ENCODE measurements at regions not wholly inside any gene's neighbourhood (a gene's known extent, or its start where the extent isn't known, plus 50 kb on each side); places are given as distances from the start of the nearest gene placed in this dataset.

- no peaks in the 10 kb centered on the region for H3K79me2 ChIP-seq (ENCODE audit: control insufficient read depth, low read length)
- H4K20me1 ChIP-seq (ENCODE audit: control insufficient read depth, insufficient read depth, low read depth, low read length) = no peaks in the 10 kb centered on the region
- no peak overlapping the region for H3K4me2 ChIP-seq (ENCODE audit: low read length)
- H3K4me1 ChIP-seq (ENCODE audit: control insufficient read depth, low read length) = no peaks in the 10 kb centered on the region
- H3F3A ChIP-seq (ENCODE audit: control insufficient read depth, insufficient read depth) = no peaks in the 10 kb centered on the region
- H3K36me3 ChIP-seq (ENCODE audit: control insufficient read depth, low read length) = no peaks in the 10 kb centered on the region
- no peaks in the 10 kb centered on the region for H3K27me3 ChIP-seq (ENCODE audit: control insufficient read depth, low read length)
- H3K4me3 ChIP-seq (ENCODE audit: low read length) = no peak overlapping the region
- no peaks in the 10 kb centered on the region for H3K9me3 ChIP-seq (ENCODE audit: control insufficient read depth, insufficient read depth, low read length)
- no peaks in the 10 kb centered on the region for H3K9me2 ChIP-seq (replicated peaks; ENCODE audit: control insufficient read depth, low read length)
- H3K27ac ChIP-seq (ENCODE audit: low read depth, low read length) = no peak overlapping the region
- TF ChIP-seq CTCF (IDR thresholded peaks at IDR 0.05; ENCODE audit: low read depth, low read length, poor library complexity, severe bottlenecking) (no peak), EZH2phosphoT487 (IDR thresholded peaks at IDR 0.05; ENCODE audit: borderline replicate concordance, low read length) (no peak)
Measured at GRCh38 chr2:234328444-234328990, 168.4 kb downstream of the ARL4C start.

GRCh38 chr2:234326694-234327093, 170.2 kb downstream of the ARL4C start:
- Histone ChIP-seq H3K36me3 (ENCODE audit: control insufficient read depth, low read length) (no peaks in the 10 kb centered on the region), H3K79me2 (ENCODE audit: control insufficient read depth, low read length) (no peaks in the 10 kb centered on the region), H4K20me1 (ENCODE audit: control insufficient read depth, insufficient read depth, low read depth, low read length) (no peaks in the 10 kb centered on the region), H3K4me2 (ENCODE audit: low read length) (no peak overlapping the region), H3K4me3 (ENCODE audit: low read length) (no peak overlapping the region), H3F3A (ENCODE audit: control insufficient read depth, insufficient read depth) (no peaks in the 10 kb centered on the region), H3K9me2 (replicated peaks; ENCODE audit: control insufficient read depth, low read length) (no peaks in the 10 kb centered on the region), H3K4me1 (ENCODE audit: control insufficient read depth, low read length) (no peaks in the 10 kb centered on the region), H3K27ac (ENCODE audit: low read depth, low read length) (no peak overlapping the region), H3K27me3 (ENCODE audit: control insufficient read depth, low read length) (no peaks in the 10 kb centered on the region), H3K9me3 (ENCODE audit: control insufficient read depth, insufficient read depth, low read length) (no peaks in the 10 kb centered on the region)
- no peak for TF ChIP-seq EZH2phosphoT487 (IDR thresholded peaks at IDR 0.05; ENCODE audit: borderline replicate concordance, low read length)
- TF ChIP-seq CTCF (IDR thresholded peaks at IDR 0.05; ENCODE audit: low read depth, low read length, poor library complexity, severe bottlenecking) = no peak

GRCh38 chr2:234324116-234324515, 172.8 kb downstream of the ARL4C start:
- Histone ChIP-seq H3K4me2 (ENCODE audit: low read length) (no peak overlapping the region), H3K4me1 (ENCODE audit: control insufficient read depth, low read length) (no peaks in the 10 kb centered on the region), H3K4me3 (ENCODE audit: low read length) (no peak overlapping the region), H3F3A (ENCODE audit: control insufficient read depth, insufficient read depth) (no peaks in the 10 kb centered on the region), H3K79me2 (ENCODE audit: control insufficient read depth, low read length) (no peaks in the 10 kb centered on the region), H3K9me2 (replicated peaks; ENCODE audit: control insufficient read depth, low read length) (no peaks in the 10 kb centered on the region), H4K20me1 (ENCODE audit: control insufficient read depth, insufficient read depth, low read depth, low read length) (no peaks in the 10 kb centered on the region), H3K27ac (ENCODE audit: low read depth, low read length) (no peak overlapping the region), H3K27me3 (ENCODE audit: control insufficient read depth, low read length) (no peaks in the 10 kb centered on the region), H3K36me3 (ENCODE audit: control insufficient read depth, low read length) (no peaks in the 10 kb centered on the region), H3K9me3 (ENCODE audit: control insufficient read depth, insufficient read depth, low read length) (no peaks in the 10 kb centered on the region)
- TF ChIP-seq CTCF (IDR thresholded peaks at IDR 0.05; ENCODE audit: low read depth, low read length, poor library complexity, severe bottlenecking) = no peak
- TF ChIP-seq EZH2phosphoT487 (IDR thresholded peaks at IDR 0.05; ENCODE audit: borderline replicate concordance, low read length) = no peak
